GM12878 (cell line): ENCODE measurements at regions not wholly inside any gene's neighbourhood (a gene's known extent, or its start where the extent isn't known, plus 50 kb on each side); places are given as distances from the start of the nearest gene placed in this dataset.

Experiments
- ATAC-seq: fragments of 200-7000 bp; cut with Tn5 transposase; 3 replicates; pipeline ENCODE4 v1.9.1; 2020; ENCODE audit warnings: mild to moderate bottlenecking, moderate library complexity
- BruUV-seq: library from RNA; stranded (reverse); fragments of 400-500 nt; replicated peaks from 2 replicates; lab custom pipeline; 2021; lab: Mats Ljungman, UMichigan
- CTCF ChIA-PET: fragments of 300-600 bp; sonication (Branson Sonifier 250); formaldehyde crosslinking; extraction: SDS; loops from one replicate; lab custom pipeline; 2021; ENCODE audit warnings: inconsistent platforms; lab: Yijun Ruan, JAX
- POLR2A ChIA-PET: fragments of 350-600 bp; formaldehyde crosslinking; extraction: SDS; loops from one replicate; lab custom pipeline; 2021; ENCODE audit warnings: inconsistent platforms; lab: Charles Lee
- RAD21 ChIA-PET: fragments of 300-600 bp; sonication (Branson Sonifier 250); formaldehyde crosslinking; loops from one replicate; lab custom pipeline; 2023; ENCODE audit warnings: antibody characterized with exemption; ENCODE audit not compliant: unreplicated experiment; lab: Charles Lee
- SMC1A ChIA-PET: fragments of 300-600 bp; sonication (Branson Sonifier 250); formaldehyde crosslinking; loops from one replicate; lab custom pipeline; 2023; ENCODE audit not compliant: unreplicated experiment, uncharacterized antibody; lab: Charles Lee
- DNase-seq: peaks from one replicate; pipeline ENCODE4 v3.0.0-alpha.2; 2011; ENCODE audit warnings: low read depth, low spot score
- FAIRE-seq: peaks from 3 replicates; lab custom pipeline; 2011; peaks lifted over from hg19 to GRCh38; lab: Jason Lieb, UNC
- H2AFZ ChIP-seq: 2 replicates; pipeline ENCODE4 v1.6.0; 2011; ENCODE audit warnings: low read depth, low read length, control low read depth; ENCODE audit not compliant: control insufficient read depth
- H3K27ac ChIP-seq: 2 replicates; pipeline ENCODE4 v1.5.1; 2011; ENCODE audit warnings: control low read depth; ENCODE audit not compliant: control insufficient read depth, insufficient read depth
- H3K27me3 ChIP-seq, 2 experiments: replicated peaks in 1 of 2; 2 replicates each; pipeline versions ENCODE4 v1.6.0 to v1.6.1; 2011; ENCODE audit warnings: low read length in 1 of 2; ENCODE audit not compliant: control insufficient read depth in 2 of 2, insufficient read depth in 2 of 2
- H3K36me3 ChIP-seq, 2 experiments: 2 replicates each; pipeline ENCODE4 v1.5.1; 2011; ENCODE audit warnings: low read length in 1 of 2; ENCODE audit not compliant: control insufficient read depth in 2 of 2, insufficient read depth in 2 of 2
- H3K4me1 ChIP-seq: 2 replicates; pipeline ENCODE4 v1.6.1; 2011; ENCODE audit warnings: mild to moderate bottlenecking, low read length, moderate library complexity, mixed read lengths; ENCODE audit not compliant: control insufficient read depth, insufficient read depth
- H3K4me2 ChIP-seq: 2 replicates; pipeline ENCODE4 v1.6.0; 2011; ENCODE audit warnings: control low read depth; ENCODE audit not compliant: control insufficient read depth, insufficient read depth
- H3K4me3 ChIP-seq: fragments of 200-600 bp; sonication (generic); 2 replicates; pipeline ENCODE4 v1.5.1; 2016
- H3K79me2 ChIP-seq: 2 replicates; pipeline ENCODE4 v1.6.0; 2011; ENCODE audit warnings: low read length; ENCODE audit not compliant: control insufficient read depth, insufficient read depth
- H3K9ac ChIP-seq: 2 replicates; pipeline ENCODE4 v1.8.0; 2011; ENCODE audit warnings: low read length, control low read depth, mixed read lengths; ENCODE audit not compliant: control insufficient read depth, insufficient read depth
- H3K9me3 ChIP-seq: replicated peaks from 3 replicates; pipeline ENCODE4 v1.5.1; 2011; ENCODE audit warnings: mild to moderate bottlenecking, low read length; ENCODE audit not compliant: control insufficient read depth, insufficient read depth
- H4K20me1 ChIP-seq: 2 replicates; pipeline ENCODE4 v1.6.0; 2011; ENCODE audit not compliant: control insufficient read depth, insufficient read depth
- ATF3 ChIP-seq: IDR thresholded peaks from 2 replicates; pipeline ENCODE4 v1.6.1; 2011; ENCODE audit warnings: low read depth, mild to moderate bottlenecking, low read length, moderate library complexity, borderline replicate concordance; ENCODE audit errors: extremely low read depth
- BCL11A ChIP-seq: IDR thresholded peaks from 2 replicates; pipeline ENCODE4 v1.6.1; 2011; ENCODE audit warnings: low read depth, low read length
- BRCA1 ChIP-seq: IDR thresholded peaks from 2 replicates; pipeline ENCODE4 v1.6.1; 2011; ENCODE audit warnings: low read depth, low read length, improper control_type of control experiment
- E4F1 ChIP-seq: fragments of 450-650 bp; IDR thresholded peaks from 2 replicates; pipeline ENCODE4 v1.6.1; 2018; ENCODE audit warnings: borderline replicate concordance, mild to moderate bottlenecking; ENCODE audit not compliant: partially characterized antibody
- EED ChIP-seq: sonication (generic); IDR thresholded peaks from 2 replicates; pipeline ENCODE4 v1.6.1; 2016; ENCODE audit warnings: antibody characterized with exemption, low read depth
- NFIC ChIP-seq: IDR thresholded peaks from 2 replicates; pipeline ENCODE4 v1.6.1; 2012; ENCODE audit warnings: low read depth, mild to moderate bottlenecking, inconsistent platforms, low read length, moderate library complexity
- NFYB ChIP-seq: IDR thresholded peaks from 2 replicates; pipeline ENCODE4 v1.6.1; 2011; ENCODE audit warnings: low read depth, mild to moderate bottlenecking, low read length, improper control_type of control experiment, moderate library complexity; ENCODE audit not compliant: insufficient read depth
- RBBP5 ChIP-seq: fragments of 200-600 bp; sonication (generic); conservative IDR thresholded peaks from 2 replicates; pipeline ENCODE4 v1.6.1; 2016
- RELB ChIP-seq: fragments of 450-650 bp; IDR thresholded peaks from 2 replicates; pipeline ENCODE4 v1.6.1; 2017; ENCODE audit warnings: low read depth, mild to moderate bottlenecking, moderate library complexity
- SIN3A ChIP-seq: IDR thresholded peaks from 2 replicates; pipeline ENCODE4 v1.6.1; 2012; ENCODE audit warnings: low read depth, low read length, improper control_type of control experiment
- SIX5 ChIP-seq: IDR thresholded peaks from 2 replicates; pipeline ENCODE4 v1.6.1; 2011; ENCODE audit warnings: mild to moderate bottlenecking, low read depth, low read length, moderate library complexity; ENCODE audit not compliant: severe bottlenecking
- SMC3 ChIP-seq: IDR thresholded peaks from 2 replicates; pipeline ENCODE4 v1.6.1; 2011; ENCODE audit warnings: low read length, improper control_type of control experiment, borderline replicate concordance
- TBL1XR1 ChIP-seq: IDR thresholded peaks from 2 replicates; pipeline ENCODE4 v1.6.1; 2012; ENCODE audit warnings: low read depth, low read length, improper control_type of control experiment
- WRNIP1 ChIP-seq: IDR thresholded peaks from 2 replicates; pipeline ENCODE4 v1.6.1; 2011; ENCODE audit warnings: low read depth, low read length, improper control_type of control experiment, borderline replicate concordance
- ZBED1 ChIP-seq: IDR thresholded peaks from 2 replicates; pipeline ENCODE4 v1.6.1; 2016; ENCODE audit warnings: borderline replicate concordance
- ZBTB33 ChIP-seq: fragments of 450-650 bp; IDR thresholded peaks from 2 replicates; pipeline ENCODE4 v1.6.1; 2017; ENCODE audit warnings: mild to moderate bottlenecking
- ZBTB4 ChIP-seq: fragments of 450-650 bp; formaldehyde crosslinking; IDR thresholded peaks from 2 replicates; pipeline ENCODE4 v1.4.0; 2022; ENCODE audit warnings: mild to moderate bottlenecking, moderate library complexity
- WGBS: methylation state at CpG from one replicate; pipeline ENCODE4 v1.1.6; 2016; ENCODE audit warnings: low lambda C conversion rate; ENCODE audit not compliant: insufficient replicate concordance, insufficient coverage; ENCODE audit errors: missing lambda C conversion rate; 5-methylcytosine and 5-hydroxymethylcytosine counted together
- in situ Hi-C: fragments of 300-500 bp; cut with MboI; formaldehyde crosslinking; loops from 9 replicates; pipeline ENCODE4 v1.14.3; 2018; ENCODE audit warnings: mixed read lengths
- intact Hi-C: fragments of 100-400 bp; cut with micrococcal nuclease; formaldehyde crosslinking; loops from one replicate; pipeline ENCODE4 v1.14.2; 2022; ENCODE audit not compliant: unreplicated experiment

- no peaks in the 10 kb centered on the region for H4K20me1 ChIP-seq
- no peak for FAIRE-seq
- H3K36me3 ChIP-seq: no peaks in the 10 kb centered on the region
- no peak overlapping the region for H3K4me3 ChIP-seq
- DNase-seq: no peak
- ChIA-PET SMC1A (no interaction called here), CTCF (no interaction called here), RAD21 (no interaction called here), POLR2A (no interaction called here)
- 25% methylated on average over 5 of the region's 5 CpGs for WGBS
- no peaks in the 10 kb centered on the region for H3K4me1 ChIP-seq
- no TSS peak for BruUV-seq
- ATAC-seq: no peak
- H3K9ac ChIP-seq: no peak overlapping the region
- in situ Hi-C loops (no loop called here), intact Hi-C loops (no loop called here)
- H3K79me2 ChIP-seq: no peaks in the 10 kb centered on the region
- no peak overlapping the region for H3K4me2 ChIP-seq
- no peaks in the 10 kb centered on the region for H3K9me3 ChIP-seq
- no peak overlapping the region for H3K27ac ChIP-seq
- no peak overlapping the region for H2AFZ ChIP-seq
- TF ChIP-seq RBBP5 (no peak), BRCA1 (no peak), WRNIP1 (no peak), ZBTB4 (no peak), TBL1XR1 (no peak), EED (no peak), ATF3 (no peak), SIX5 (no peak), NFYB (no peak), SIN3A (no peak), E4F1 (no peak), RELB (no peak), ZBED1 (no peak), ZBTB33 (no peak), BCL11A (no peak), NFIC (no peak), SMC3 (no peak)
- H3K27me3 ChIP-seq: no peaks in the 10 kb centered on the region
Observed at GRCh38 chr14:80425686-80426085, 214.4 kb upstream of the DIO2 start.
